Ovary (tissue), 7 donors: ENCODE measurements at regions not wholly inside any gene's neighbourhood (a gene's known extent, or its start where the extent isn't known, plus 50 kb on each side); places are given as distances from the start of the nearest gene placed in this dataset.

ENCODE experiments used
- DNase-seq, 5 donors: peaks; one replicate each; pipeline ENCODE4 v3.0.0-alpha.2; 2019 to 2020
- H3K27ac ChIP-seq, 2 donors: fragments of 200-600 bp; one replicate each; pipeline versions ENCODE4 v1.5.1 to v1.8.0; 2019 to 2022
- H3K27me3 ChIP-seq: fragments of 200-600 bp; one replicate; pipeline ENCODE4 v1.8.0; 2022
- H3K36me3 ChIP-seq: fragments of 200-600 bp; sonication (generic); one replicate; pipeline ENCODE4 v1.5.1; 2019
- H3K4me1 ChIP-seq: one replicate; pipeline ENCODE4 v1.8.1; 2013; ENCODE audit warnings: mild to moderate bottlenecking, moderate library complexity; ENCODE audit not compliant: insufficient read depth
- H3K4me3 ChIP-seq: fragments of 200-600 bp; sonication (generic); one replicate; pipeline ENCODE4 v1.5.1; 2017
- H3K9me3 ChIP-seq, 2 donors: fragments of 200-600 bp in 1 of 2; sonication (generic) in 1 of 2; one replicate each; pipeline versions ENCODE4 v1.5.1 to v1.8.1; 2013 to 2019; ENCODE audit warnings: mild to moderate bottlenecking in 1 of 2, moderate library complexity in 1 of 2
- EP300 ChIP-seq: sonication (generic); formaldehyde crosslinking; IDR thresholded peaks from one replicate; pipeline ENCODE4 v1.6.1; 2017; ENCODE audit warnings: antibody characterized with exemption
- POLR2A ChIP-seq: fragments of 450-650 bp; IDR thresholded peaks from one replicate; pipeline ENCODE4 v1.6.1; 2017; ENCODE audit warnings: antibody characterized with exemption, mild to moderate bottlenecking, moderate library complexity
- WGBS, 3 donors: extraction: QIAGEN DNeasy Blood & Tissue Kit in 1 of 3; methylation state at CpG; one replicate each; pipeline versions ENCODE4 v1.1.5 to v1.1.7; 2013 to 2017; 5-methylcytosine and 5-hydroxymethylcytosine counted together
- intact Hi-C, 4 donors: fragments of 100-400 bp; cut with DNase I; formaldehyde crosslinking; loops; one replicate each; pipeline versions ENCODE4 v1.11.0 to v1.15.1; 2022 to 2023
- TF ChIP-seq, protein P1 (sequence below), 3 donors: fragments of 450-650 bp in 2 of 3; fragments of 200-600 bp in 1 of 3; IDR thresholded peaks; one replicate each; pipeline versions ENCODE4 v1.5.1 to v1.8.0; 2016 to 2022; ENCODE audit warnings: antibody characterized with exemption in 3 of 3, mild to moderate bottlenecking in 1 of 3
- donor health status: DM: no; HTN: no; CAD: no; lungs with moderate emphysema.
- donor health status: DM: no; HTN: no; CAD: no.
- donor health status: Bipolar disorder and iron deficiency.
- donor health status: DM: no; HTN: no; CAD: no.
- donor health status: DM: yes; HTN: yes; CAD: no.

DNA sequence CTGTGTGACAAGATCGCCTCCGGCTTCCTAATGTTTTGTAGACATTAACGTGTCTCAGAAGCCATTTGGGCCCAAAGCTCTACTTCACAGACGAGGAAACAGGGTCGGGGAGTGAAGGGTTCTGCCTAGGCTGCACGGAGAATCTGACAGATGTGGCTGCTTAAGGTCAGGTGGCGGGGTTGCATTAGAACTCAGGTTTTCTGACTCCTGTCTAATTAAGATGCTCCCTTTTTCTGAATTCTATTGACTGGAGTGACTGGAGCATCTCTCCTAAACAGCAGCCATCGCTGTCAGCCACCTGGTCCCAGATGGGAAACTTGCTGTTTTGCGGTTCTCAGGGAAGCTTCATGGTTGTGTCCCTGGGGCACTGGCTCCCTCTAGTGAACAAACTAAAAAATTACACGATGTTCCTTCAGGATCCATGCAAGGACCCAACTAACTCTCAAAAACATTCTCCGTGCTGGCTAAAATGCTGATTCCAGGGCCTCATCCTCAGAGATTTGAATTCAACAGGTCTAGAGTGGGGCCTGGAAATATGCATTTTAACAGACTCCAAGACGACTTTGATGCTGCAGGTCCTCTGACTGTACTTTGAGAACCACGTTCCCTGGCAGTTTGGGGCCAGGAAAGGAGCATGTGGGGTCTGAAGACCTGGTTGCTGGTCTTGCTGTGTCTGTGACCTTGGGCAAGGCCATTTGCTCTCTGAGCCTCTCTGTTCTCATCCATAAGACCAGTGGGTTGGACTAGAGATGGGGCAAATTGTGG lies 117.4 kb downstream of the IRF8 start:
- no peak for TF ChIP-seq EP300
- TF ChIP-seq, protein P1, sequence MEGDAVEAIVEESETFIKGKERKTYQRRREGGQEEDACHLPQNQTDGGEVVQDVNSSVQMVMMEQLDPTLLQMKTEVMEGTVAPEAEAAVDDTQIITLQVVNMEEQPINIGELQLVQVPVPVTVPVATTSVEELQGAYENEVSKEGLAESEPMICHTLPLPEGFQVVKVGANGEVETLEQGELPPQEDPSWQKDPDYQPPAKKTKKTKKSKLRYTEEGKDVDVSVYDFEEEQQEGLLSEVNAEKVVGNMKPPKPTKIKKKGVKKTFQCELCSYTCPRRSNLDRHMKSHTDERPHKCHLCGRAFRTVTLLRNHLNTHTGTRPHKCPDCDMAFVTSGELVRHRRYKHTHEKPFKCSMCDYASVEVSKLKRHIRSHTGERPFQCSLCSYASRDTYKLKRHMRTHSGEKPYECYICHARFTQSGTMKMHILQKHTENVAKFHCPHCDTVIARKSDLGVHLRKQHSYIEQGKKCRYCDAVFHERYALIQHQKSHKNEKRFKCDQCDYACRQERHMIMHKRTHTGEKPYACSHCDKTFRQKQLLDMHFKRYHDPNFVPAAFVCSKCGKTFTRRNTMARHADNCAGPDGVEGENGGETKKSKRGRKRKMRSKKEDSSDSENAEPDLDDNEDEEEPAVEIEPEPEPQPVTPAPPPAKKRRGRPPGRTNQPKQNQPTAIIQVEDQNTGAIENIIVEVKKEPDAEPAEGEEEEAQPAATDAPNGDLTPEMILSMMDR (IDR thresholded peaks at IDR 0.05): peak; percentile 28 to 71 (median 29)
- H3K27ac ChIP-seq: no peak overlapping the region
- DNase-seq: peak in 4 of 5 donors; percentile 19 to 40 (median 28)
- WGBS, 3 donors: 46 to 51% (median 49%) methylated on average over 13 of the region's 13 CpGs
- intact Hi-C loops: loop anchor here (1.0 to 10.0 kb wide), 4 partner anchors 190 to 195 kb away; no protein-coding TSS in a partner anchor
- no peaks in the 10 kb centered on the region for H3K27me3 ChIP-seq
- H3K4me3 ChIP-seq: no peak overlapping the region
- H3K9me3 ChIP-seq: peaks cover 0 to 8% of the 10 kb centered on the region in 2 donors
- no peaks in the 10 kb centered on the region for H3K36me3 ChIP-seq
- H3K4me1 ChIP-seq: no peaks in the 10 kb centered on the region

GRCh38 chr16:86018071-86018470 lies 119.1 kb downstream of the IRF8 start:
- 29 to 40% (median 35%) methylated on average over 2 of the region's 2 CpGs for WGBS, 3 donors
- peaks cover 0 to 8% of the 10 kb centered on the region in 2 donors for H3K9me3 ChIP-seq
- intact Hi-C loops: loop anchor here in 2 of 4 donors (5.0 to 10.0 kb wide), 2 partner anchors 193 to 196 kb away; no protein-coding TSS in a partner anchor
- no peak overlapping the region for H3K27ac ChIP-seq
- no peak for DNase-seq
- TF ChIP-seq POLR2A: no peak
- TF ChIP-seq EP300: no peak
- TF ChIP-seq, protein P1 (IDR thresholded peaks at IDR 0.05): no peak
- H3K36me3 ChIP-seq: no peaks in the 10 kb centered on the region
- H3K4me1 ChIP-seq: no peaks in the 10 kb centered on the region
- no peaks in the 10 kb centered on the region for H3K27me3 ChIP-seq
- H3K4me3 ChIP-seq: no peak overlapping the region

- H3K4me3 ChIP-seq: no peak overlapping the region
- H3K27ac ChIP-seq: no peak overlapping the region
- intact Hi-C loops: loop anchor here in 2 of 4 donors (5.0 to 10.0 kb wide), 2 partner anchors 194 to 196 kb away; no protein-coding TSS in a partner anchor
- H3K9me3 ChIP-seq: peaks cover 0 to 8% of the 10 kb centered on the region in 2 donors
- H3K4me1 ChIP-seq: no peaks in the 10 kb centered on the region
- 3 to 5% (median 4%) methylated on average over 7 of the region's 7 CpGs for WGBS, 3 donors
- no peaks in the 10 kb centered on the region for H3K27me3 ChIP-seq
- no peaks in the 10 kb centered on the region for H3K36me3 ChIP-seq
- TF ChIP-seq POLR2A: no peak
- TF ChIP-seq EP300: no peak
- TF ChIP-seq, protein P1 (IDR thresholded peaks at IDR 0.05): no peak
- DNase-seq: no peak
Observed at GRCh38 chr16:86018487-86018886, 119.5 kb downstream of the IRF8 start.

DNA sequence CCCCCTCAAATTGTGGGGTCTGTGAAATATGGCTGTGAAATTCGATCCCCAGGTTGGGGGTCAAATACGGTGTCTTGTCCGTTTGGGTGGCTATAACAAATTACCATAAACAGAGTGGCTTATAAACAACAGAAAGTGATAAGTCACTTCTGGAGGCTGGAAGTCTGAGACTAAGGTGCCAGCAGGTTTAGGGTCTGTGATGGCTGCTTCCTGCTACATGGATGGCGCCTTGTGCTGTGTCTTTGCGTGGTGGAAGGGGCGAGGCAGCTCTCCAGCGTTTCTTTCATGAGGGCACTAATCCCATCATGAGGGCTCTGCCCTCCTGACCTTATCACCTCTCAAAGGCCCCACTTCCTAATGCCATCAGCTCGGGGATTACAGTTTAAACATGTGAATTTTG lies 120.0 kb downstream of the IRF8 start:
- no peak for DNase-seq
- Histone ChIP-seq H3K4me3 (no peak overlapping the region), H3K27ac (no peak overlapping the region), H3K9me3 (peaks cover 0 to 8% of the 10 kb centered on the region in 2 donors), H3K27me3 (no peaks in the 10 kb centered on the region), H3K36me3 (no peaks in the 10 kb centered on the region), H3K4me1 (no peaks in the 10 kb centered on the region)
- 32 to 39% (median 34%) methylated on average over 8 of the region's 8 CpGs for WGBS, 3 donors
- intact Hi-C loops: loop anchor here in 2 of 4 donors (5.0 to 10.0 kb wide), 2 partner anchors 194 to 197 kb away; no protein-coding TSS in a partner anchor
- TF ChIP-seq, protein P1 (IDR thresholded peaks at IDR 0.05): no peak
- TF ChIP-seq EP300 (no peak), POLR2A (no peak)
